AG08395 (cell line): ENCODE measurements at regions not wholly inside any gene's neighbourhood (a gene's known extent, or its start where the extent isn't known, plus 50 kb on each side); places are given as distances from the start of the nearest gene placed in this dataset.
A peak's percentile ranks its signal among the peaks of the same experiment; 100 is the strongest.

Experiments
- DNase-seq: peaks from one replicate; pipeline ENCODE4 v3.0.0; 2012; ENCODE audit warnings: mixed read lengths, low spot score

DNA sequence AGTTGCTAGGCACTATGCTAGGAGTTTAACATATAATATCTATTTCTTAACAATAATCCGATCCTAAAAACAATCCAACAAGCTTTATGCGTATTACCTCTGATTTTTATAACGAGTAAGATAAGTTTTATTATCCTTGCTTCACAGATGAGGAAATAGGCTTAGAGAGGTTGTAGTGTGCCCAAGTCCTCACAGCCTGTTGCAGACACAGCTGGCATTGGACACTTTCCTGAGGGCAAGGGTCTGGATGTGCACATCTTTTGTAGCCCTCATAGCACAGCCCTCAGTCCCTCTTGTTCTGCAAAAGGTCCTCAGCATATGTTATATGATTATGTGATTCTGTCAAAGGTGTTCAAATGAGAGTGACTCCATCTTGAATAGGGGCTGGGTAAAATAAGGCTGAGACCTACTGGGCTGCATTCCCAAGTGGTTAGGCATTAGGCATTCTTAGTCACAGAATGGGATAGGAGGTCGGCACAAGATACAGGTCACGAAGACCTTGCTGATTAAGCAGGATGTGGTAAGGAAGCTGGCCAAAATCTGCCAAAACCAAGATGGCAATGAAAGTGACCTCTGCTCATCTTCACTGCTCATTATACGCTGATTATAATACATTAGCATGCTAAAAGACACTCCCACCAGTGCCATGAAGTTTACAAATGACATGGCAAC, 75.7 kb upstream of the F3 start:
- peak; percentile 46 for DNase-seq

DNA sequence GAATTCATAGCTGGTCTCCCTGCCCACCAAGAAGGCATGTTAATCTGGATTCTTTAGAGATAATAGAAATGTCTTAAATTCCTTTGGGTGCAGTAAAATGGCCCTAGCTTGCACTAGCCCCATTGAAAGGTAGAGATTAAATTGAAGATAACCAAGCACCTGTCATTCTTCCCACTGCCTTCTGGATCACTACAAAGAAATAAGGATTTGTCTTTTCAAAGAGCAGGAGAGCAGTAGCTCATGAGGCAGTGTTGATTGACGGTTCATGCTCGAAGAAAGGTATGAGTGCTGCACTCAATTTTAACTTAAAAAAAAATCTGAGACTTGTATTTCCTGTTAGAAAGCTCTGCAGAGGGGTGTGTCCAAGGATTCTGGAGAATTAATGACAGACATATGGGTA, 74.9 kb upstream of the F3 start:
- DNase-seq = no peak

GRCh38 chr1:94614996-94615395, 73.4 kb upstream of the F3 start:
- no peak for DNase-seq

DNA sequence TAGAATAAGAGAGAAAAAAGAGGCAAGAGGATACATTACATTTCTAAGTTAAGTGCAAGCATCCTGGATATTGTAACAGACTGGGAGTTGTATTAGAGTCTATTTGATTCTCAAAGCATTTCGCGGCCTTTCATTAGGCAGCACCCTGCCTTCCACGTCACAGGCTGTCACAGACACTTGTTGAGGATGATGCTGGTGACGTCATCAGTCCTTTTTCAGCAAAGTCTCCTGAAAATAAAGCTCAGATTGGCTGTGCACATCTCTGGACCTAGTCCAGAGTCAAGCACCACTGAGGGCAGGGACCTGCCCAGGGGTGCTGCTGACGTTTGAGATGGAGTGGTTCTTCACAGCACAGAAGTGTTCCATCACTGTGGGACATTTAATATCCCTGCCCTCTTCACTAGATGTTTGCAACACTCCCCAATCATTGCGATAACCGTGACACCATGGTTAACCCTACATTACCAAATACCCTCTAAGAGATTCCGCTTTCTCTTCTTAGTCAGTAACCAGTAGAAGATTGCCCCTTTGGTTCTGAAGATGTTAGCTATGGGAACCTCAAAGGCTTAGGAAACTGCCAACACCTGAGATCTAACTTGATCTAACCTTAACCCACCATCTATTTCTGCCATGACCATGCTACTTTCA, 72.7 kb upstream of the F3 start:
- no peak for DNase-seq

DNA sequence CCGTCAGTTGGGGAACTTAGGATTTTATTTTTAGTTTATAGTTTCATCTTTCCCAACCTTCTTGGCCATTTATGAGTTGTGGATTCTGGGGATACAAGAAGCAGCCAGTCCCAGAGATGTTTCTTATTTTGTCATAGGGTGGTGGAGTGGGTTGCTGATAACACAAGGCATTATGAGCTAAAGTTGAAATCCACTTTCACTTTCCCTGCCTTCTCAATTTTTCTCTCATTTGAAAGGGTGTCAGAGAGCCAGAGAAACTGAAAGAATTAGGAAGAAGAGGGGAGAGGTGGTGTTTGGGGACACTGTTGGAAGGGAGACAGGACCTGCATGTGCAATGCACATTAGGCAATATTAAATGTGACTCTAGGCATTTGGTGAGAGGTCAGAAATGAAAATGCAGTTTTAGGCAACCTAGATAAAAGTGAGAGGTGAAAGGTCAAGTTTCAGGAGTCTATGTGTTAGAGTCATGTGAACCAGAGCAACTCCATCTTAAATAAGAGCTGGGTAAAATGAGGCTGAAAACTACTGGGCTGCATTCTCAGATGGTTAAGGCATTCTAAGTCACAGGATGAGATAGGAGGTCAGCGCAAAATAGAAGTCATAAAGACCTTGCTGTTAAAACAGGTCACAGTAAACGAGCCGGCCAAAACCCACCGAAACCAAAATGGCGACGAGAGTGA, 71.1 kb upstream of the F3 start:
- DNase-seq = no peak

GRCh38 chr1:94611681-94612475, 70.3 kb upstream of the F3 start:
- DNase-seq = no peak

DNA sequence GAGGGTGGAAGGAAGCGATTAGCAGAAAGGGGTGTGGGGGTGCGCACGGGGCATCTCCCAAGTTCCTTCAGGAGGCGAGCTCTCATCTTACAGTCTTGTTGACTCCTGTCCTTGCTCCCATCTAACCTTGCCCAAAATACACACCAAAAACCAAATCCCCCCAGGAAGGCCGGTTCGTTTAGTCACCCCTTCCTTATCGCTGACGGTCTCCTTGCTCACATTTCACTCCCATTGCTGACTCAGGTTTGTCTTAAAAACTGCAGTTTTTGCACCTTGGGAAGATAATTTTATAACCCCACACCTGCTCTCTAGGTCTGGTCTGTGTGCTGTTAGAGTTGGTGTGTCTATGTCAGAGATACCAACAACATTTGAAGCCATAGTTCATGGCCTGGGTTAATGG, 68.1 kb upstream of the F3 start:
- DNase-seq = no peak

GRCh38 chr1:94608852-94609530, 67.4 kb upstream of the F3 start:
- no peak for DNase-seq

DNA sequence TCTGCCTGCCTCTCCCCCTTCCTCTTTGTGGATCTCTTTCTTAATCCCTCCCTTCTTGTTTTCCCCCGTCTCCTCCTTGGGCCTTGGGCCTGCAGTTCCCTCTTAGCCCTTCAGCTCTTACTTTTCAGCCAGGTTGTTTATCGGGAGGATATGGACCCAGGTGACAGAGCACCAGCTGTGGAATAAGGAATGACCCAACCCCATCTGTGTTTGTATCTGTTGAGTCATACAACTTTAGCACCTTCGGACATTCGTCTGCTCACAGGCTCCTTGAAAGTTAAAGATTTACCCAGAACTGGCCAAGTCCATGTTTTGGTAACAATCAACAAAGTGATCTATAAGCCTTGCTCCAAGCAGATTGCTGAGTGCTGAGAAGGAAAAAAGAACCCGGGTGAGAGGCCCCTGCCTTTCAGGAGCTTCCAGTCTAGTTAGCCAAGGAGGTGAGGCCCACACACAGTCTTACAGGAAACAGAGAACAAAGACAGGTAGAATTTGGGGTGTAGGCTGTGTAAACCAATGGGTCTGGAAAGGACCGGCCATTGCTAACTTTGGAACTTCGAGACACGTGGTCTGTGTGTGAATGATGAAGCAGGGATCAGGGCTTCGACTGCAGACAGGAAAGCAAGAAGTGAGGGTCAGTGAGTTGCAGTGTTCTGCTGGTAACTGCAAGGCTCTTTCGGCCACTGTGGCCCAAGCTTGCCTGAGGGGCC, 66.7 kb upstream of the F3 start:
- no peak for DNase-seq

DNA sequence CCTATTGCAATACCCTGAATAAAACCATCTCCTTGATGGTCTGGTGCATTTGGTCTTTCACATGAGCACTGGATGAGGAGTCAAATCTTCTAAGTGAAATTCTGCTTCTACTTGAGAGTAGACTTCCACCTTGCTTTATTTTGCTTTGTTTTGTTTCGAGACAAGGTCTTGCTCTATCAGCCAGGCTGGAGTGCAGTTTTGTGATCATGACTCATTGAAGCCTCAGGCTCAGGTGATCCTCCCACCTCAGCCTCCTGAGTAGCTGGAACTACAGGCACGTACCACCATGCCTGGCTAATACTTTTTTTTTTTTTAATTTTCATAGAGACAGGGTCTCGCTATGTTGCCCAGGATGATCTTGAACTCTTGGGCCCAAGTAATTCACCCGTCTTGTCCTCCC, 65.8 kb upstream of the F3 start:
- DNase-seq = no peak

DNA sequence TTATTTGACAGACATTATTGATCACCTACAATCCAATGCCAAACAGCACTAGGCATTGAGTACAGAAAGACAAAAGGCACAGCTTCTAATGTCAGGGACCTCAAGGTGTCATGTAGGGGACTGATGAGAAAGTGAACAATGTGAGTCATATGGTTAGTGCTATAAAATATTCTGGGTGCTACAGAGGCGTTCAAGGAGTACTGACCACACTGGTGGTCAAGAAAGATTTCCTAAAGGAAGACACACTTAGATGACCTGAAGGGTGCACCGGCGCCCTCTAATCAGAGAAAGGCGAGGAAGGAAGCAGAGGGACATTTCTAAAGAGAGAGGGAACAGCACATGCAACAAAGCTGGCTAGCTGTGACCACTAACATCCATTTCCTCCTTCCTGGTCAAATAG, 64.9 kb upstream of the F3 start:
- DNase-seq = no peak

DNA sequence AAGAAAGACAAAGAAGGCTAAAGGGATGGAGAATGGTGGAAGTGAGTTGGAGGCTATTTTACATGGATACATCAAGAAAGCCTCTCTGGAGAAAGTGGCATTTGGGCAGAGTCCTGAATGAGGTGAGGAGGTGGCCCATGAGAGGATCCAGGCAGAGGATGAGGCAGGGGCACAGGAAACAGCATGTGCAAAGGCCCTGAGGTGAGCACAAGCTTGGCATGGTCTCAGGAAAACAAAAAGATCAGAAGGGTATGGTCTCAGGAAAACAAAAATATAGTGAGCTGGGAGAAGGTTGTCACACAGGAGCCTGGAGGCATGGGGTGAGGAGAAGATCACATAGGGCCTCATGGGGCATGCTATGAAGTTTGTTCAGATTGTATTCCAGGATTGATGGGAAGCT, 62.1 kb upstream of the F3 start:
- no peak for DNase-seq

GRCh38 chr1:94602802-94603625, 61.5 kb upstream of the F3 start:
- DNase-seq = no peak

GRCh38 chr1:94602316-94602715, 60.8 kb upstream of the F3 start:
- DNase-seq = peak; percentile 69

- DNase-seq = no peak
Measured at GRCh38 chr1:94600556-94600955, 59.0 kb upstream of the F3 start.

DNA sequence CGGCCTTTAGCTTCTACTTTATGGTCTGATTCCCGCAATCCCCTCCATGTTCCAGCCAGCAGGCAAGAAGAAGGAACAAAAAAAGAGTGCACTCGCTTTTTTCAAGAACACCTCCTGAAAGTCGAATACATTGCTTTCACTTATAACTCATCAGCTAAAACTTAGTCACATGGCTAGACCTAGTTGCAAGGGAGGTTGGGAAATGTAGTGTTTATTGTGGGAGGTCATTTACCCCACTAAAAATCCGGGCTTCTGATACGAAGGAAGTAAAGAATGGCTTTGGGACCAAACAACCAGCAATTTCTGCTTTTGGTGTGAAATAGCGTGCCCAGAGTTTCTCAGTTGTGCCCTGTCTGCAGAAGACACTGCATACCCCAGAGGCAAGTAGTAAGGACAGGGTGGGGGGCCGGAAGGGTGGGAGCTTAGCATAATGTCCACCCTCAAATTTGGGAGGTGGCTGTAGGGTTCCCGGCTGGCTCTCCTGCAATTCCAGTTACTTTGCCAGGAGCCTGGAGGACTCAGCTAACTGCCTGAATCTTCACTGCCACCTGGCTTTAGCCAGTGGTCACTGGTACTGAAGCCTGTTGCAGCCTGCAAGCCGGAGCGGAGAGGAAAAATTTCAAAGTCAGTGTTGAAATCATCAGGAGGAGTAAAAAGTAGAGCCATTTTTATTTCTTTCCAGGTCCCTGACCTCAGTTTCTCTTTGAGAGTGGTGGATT, 57.7 kb upstream of the F3 start:
- DNase-seq = no peak

DNA sequence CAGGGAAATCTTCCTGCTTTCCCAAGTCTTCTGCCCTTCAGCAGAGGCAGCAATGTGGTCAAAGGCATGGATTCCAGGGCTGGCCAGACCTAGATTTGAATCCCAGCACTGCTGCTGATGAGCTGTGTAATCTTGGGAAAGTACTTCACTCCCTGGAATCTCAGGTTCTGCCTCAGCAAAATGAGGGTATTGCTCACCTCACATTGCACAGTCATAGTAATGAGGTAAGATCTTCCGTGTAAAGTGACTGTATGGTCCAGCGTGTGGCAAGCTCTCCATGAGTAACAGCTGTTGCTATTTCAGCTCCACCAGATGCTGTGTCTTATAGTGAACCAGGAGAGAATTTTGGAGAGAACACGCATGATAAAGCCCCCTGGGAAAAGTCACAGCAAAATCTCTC, 56.1 kb upstream of the F3 start:
- DNase-seq = peak; percentile 57

- DNase-seq = no peak
Measured at GRCh38 chr1:94596260-94596659, 54.7 kb upstream of the F3 start.

- DNase-seq = no peak
Measured at GRCh38 chr1:94595658-94596057, 54.1 kb upstream of the F3 start.

DNA sequence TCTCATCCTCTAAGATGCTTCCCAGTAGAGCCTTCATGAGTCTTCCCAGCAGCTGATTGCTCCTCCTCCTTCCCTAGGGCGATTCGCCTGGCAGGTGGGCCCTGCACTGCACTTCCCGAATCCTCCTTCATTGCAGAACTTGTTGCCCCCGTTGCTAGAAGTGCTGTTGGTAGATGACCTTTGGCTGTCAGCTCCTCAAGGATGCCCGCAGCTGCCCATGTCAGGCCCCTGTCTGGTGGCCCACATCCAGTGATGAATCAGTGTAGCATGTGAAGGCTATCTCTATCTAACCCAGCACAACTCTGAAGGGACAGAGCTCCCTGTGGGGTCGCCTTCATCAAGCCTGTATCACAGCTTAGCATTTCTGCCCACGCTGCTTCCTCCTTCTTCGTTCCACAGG, 52.1 kb upstream of the F3 start:
- DNase-seq = no peak
